ELR (cell line): ENCODE measurements at regions not wholly inside any gene's neighbourhood (a gene's known extent, or its start where the extent isn't known, plus 50 kb on each side); places are given as distances from the start of the nearest gene placed in this dataset.
A peak's percentile ranks its signal among the peaks of the same experiment; 100 is the strongest.

Experiments
- DNase-seq: peaks from one replicate; pipeline ENCODE4 v3.0.0-alpha.2; 2015; ENCODE audit warnings: low read depth

DNA sequence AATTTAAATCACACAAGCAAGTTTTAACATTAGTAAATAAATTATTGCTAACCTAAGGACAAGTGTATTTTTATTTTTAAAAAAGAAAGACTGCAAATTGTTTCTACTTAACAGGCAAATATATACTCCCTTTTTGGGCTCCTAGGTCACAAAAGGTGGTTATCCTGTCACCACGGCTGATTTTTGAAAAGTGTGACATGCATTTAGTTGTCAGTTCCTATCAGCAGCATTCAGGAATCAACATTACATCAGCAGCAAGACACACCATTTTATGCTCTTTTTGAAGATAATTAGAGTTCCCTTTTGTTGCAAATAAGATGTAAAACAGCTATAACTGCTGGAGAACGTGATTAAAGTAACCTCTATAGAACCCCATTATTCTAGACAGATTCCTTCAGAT, 357.5 kb upstream of the TMCO5A start:
- DNase-seq = no peak

DNA sequence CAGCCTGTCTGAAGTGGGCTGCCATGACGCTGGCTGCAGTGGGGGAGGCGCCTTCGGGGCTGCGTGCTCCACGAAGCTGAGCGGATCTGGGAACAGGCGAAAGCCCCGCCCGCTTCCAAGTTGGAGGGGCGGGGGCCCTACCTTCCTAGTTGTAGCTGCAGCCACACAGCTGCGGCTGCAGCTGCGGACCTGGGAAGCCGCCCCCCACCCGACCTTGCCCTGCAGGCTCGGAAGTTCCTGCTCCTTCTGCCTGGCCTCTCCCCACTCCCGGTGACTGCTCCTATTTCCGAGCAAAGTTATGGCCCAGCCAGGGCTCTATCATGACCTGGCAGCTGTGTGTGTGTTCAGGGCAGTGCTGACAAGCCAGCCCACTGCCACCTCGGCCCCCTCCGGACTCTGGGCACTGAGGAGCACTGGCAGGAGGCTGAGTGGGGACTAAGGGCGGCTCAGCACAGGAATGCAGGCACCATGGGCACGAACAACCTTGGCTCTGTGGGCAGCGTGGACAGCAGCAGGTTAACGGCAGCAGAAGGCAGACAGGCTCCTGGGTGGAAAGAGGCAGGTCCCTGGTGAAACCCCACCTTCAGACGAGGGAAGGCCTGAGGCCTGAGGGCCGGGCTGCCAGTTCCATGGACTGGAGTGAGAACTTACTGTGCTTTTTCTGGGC, 352.4 kb upstream of the TMCO5A start:
- DNase-seq = no peak

DNA sequence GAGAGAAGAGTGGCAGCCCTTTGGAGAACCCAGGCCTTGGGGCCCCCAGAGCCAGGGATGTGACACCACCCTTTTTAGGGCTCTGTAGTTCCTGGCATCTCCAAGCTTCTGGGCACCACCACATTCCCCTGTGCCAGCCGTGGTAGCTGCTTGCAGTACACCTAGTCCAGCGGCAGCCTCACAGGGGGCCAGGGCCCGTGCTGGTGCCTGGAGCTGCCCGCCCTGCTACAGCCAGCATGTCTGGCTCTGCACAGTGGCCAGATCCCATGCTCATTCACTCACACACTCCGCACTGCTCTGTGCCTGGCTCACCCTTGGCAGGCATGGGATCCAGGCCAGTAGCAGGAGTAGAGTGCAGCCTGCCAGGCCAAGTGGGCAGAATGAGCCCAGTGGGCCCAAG, 351.6 kb upstream of the TMCO5A start:
- DNase-seq = no peak

DNA sequence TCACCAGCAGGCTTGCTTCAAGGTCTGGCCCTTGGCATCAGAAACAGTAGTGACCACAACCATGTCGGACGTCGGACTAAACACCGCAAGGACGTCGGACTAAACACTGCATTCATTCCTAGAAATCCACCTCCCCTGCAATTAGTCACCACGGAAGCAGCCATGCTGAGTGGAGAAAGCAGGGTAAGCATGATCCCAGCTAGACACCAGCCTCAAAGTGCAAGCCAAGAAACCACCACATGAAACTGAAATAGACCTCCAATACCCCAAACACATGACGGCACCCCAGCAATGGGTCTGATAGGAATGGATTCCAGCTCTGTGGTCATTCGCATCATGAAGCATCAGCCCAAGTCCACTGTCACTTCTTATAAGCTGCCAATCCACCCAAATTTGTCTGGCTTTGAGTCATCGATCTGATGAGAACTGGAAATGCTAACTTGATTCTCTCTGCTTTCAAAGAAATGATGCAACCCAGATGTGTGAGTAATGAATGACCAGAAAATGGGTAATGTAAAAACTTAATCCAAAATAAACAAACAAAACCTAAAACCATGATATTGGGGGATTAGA, 348.3 kb upstream of the TMCO5A start:
- DNase-seq = peak; percentile 59

DNA sequence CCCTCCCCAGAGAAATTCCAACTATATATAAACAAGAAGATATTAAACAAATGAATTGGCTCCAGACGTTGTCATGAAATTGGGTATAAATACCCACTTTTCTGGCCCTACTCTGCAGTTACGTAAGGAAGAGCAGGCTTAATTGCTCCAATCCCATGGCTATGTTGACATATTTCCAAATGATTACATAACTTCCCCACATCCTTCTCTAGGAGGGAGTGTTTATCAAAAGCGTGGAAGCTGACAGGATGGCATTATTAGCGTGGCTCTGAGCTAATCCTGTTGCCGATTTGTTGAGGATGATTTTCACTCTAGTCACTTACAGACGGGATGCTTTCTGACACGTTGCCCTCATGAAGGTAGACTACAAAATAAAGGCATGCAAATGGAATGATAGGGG, 347.5 kb upstream of the TMCO5A start:
- DNase-seq = peak; percentile 3

DNA sequence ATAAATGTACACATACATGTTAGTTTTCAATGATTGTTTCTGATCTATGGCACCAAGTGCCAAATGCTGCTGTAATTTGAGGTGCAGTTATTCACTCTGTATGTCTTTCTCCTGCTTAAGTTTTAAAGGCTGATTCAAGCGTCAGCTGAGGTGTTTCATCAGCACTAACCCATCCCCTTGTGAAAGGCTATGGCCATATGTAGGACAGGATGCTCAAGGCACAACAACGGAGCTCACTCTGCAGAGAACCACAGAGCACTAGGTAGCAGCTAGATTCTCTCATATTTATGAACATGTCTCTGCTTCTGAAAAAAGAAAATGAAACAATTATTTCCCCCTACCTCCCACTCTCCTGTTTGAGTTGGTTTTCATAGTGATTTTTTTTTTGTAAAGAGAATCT, 340.0 kb upstream of the TMCO5A start:
- DNase-seq = no peak

DNA sequence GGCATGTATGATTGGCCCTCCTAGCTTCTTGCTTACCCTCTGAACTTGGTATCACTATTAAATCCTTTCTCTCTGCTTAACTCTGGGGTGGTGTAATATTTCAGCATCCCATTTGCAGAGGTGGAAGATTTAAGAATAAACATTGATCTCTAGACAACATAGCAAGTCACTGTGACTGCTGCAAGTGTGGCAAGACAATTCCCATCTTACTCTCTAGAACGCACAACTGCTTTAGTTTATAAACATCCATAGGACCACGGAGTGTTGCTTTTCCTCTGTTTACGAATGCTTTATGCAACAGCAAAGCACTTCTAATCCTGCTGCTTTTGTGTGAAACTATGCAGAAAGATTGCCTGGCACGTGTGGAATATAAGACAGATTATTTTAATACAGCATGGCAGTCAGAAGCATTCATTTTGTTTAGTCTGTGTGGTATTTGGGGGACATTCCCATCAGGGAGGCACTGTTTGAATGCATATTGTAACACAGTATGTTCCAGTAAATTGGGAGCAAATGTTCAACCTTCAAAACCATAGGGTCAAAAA, 338.9 kb upstream of the TMCO5A start:
- no peak for DNase-seq

DNA sequence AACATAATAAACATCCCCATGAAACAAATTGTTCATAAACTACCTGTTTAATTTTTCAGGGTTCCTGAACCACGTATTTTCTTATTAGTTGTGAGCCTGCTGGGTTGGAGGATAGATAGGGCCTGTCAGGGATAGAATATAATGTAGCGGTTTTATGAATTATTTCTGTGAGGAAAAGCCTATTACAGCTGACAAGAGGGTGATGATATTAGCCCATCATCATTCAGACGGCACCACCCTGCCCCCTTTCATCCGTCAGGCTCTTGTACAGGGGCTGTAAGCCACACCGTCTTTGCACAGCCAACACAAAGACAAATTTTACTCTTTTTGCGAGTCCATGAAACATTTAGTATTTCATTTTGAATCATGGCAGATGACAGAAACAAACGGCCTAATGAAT, 335.3 kb upstream of the TMCO5A start:
- DNase-seq = no peak

DNA sequence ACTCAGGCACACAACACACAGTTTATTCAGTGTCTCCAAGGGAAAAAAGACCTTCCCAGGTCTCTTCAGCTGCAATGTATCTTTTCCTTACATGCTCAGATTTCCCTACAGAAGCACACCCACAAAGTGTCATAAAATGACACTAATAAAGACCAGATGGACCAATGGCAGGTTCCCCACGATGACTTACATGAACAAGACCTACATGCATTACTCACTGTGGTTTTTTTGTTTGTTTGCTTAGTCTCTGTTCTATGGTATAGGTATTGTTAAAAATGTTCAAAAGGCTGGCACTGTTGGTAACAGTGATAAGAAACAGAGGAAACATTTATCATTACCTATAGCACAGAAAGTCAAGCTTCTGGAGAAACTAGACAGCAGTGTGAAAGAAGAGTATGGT, 318.2 kb upstream of the TMCO5A start:
- DNase-seq = peak; percentile 13

DNA sequence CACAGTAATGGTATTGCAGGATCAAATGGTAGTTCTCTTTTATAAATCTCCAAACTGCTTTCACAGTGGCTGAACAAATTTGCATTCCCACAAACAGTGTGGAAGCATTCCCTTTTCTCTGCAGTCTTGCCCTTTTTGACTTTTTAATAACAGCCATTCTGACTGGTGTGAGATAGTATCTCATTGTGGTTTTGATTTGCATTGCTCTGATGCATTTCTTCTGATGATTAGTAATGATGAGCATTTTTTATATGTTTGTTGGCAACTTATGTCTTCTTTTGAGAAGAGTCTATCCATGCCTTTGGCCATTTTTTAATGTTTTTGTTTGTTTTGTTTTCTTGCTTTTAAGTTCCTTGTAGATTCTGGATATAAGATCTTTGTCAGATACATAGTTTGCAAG, 316.1 kb upstream of the TMCO5A start:
- DNase-seq = no peak

DNA sequence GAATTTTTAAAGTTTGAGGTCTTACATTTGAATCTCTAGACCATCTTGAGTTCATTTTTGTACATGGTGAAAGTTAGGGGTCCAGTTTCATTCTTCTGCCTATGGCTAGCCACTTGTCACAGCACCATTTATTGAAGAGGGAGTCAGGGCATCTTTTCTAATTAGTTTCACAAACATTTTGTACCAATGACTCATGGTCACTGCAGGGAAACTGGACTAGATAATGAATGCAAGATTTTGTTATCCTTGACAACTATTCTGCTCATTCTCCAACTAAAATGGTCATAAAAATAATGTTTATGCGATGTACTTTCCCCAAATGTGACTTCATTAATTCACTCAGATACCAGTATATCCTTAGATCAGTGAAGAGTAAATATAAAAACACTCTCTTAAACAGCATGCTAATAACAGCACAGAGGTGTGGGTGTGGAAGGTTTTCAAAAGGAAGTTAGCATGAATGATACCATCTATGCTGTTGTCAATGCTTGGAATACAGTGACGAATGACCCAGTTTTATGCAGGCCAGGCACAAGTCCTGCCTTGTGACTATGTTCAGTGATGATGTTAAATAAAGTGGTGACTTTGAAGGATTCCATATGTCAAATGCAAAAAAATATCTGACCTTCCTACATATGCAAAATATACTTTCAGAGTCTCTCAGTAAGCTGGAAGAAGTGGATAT, 314.9 kb upstream of the TMCO5A start:
- DNase-seq = no peak

DNA sequence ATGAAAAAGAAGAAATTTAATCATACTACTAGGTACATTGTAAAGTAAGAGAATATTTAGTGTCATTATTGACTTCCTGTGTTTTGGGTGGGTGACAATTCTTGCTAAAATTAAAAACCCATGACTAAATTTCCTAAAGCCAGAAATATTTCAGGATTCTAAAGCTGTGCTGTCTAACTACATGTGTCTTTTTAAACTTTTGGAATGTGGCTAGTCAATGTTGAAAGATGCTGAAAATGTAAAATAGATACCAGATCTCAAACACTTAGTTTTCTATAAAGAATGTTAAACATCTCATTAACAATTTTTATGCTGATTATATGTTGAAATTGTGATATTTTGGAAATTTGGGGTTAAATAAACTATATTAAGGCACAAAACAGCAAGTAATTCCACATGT, 308.9 kb upstream of the TMCO5A start:
- no peak for DNase-seq

DNA sequence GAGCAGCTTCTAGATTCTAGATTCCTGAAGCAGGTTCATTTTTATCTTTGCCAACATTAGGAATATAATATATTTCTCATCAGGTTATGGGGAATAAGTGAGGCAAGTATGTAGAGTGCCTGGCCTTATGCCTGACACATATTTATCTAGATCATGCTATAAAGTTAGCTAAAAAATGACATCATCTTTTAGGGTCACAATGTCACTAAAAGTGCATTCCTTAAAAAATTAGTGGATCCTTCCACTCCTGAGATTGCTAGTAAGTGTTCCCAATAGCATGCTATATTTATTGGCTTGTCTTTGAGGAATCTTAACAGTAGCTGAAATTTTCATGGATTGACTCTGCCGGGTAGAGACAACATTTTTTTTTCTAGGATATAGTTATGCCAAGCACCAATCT, 305.9 kb upstream of the TMCO5A start:
- DNase-seq = no peak

DNA sequence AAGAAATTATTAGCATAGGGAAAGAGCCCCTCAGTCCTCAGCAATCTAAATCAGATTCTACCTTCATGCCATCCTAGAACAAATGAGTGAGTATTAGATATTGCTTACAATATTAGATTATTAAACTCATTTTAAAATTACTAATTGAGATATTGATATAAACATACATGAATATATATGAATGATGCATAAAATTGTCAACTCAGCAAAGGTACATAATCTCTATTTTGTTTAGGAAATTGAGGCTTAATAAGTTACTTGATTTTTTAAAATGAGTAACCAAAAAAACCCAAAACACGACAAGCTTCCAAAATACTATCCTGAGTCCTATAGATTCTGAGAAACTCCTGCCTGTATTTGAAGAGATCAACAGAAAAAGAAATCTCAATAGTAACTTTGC, 297.7 kb upstream of the TMCO5A start:
- DNase-seq = no peak

DNA sequence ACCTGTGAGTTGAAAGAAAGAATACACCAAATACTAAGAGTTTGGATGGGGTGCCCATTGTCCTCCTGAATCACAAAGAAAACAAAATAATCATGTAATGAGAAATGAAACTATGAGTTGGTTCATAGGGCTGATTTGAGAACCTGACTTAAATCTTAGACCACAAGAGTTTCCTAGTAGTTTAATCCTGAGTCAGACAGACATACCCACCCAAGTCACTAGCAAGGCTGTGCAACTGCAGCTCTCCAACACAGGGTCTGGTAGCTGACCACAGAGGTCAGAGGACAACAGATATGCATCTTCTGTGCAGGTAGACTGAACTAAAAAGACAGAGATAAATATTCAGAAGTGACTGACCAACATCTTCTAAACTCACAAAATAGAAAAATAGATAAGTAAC, 296.3 kb upstream of the TMCO5A start:
- DNase-seq = no peak

DNA sequence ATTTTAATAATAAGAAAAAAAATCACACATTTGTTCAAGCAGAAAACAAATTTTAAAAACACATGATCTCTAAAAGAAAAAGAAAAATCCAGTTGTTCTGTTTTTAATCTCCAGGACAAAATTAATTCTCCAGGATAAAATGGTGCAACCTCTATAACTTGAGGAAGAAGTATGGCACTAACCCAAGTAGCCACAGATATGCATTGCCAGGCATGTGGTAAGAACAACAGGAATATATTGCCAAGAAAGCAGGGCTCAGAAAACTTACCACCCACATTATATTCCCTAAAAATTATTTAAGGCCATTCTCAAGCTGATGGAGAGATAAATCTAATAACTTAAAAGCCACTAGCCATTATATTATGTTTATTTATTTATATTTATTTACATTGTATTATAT, 295.7 kb upstream of the TMCO5A start:
- no peak for DNase-seq

DNA sequence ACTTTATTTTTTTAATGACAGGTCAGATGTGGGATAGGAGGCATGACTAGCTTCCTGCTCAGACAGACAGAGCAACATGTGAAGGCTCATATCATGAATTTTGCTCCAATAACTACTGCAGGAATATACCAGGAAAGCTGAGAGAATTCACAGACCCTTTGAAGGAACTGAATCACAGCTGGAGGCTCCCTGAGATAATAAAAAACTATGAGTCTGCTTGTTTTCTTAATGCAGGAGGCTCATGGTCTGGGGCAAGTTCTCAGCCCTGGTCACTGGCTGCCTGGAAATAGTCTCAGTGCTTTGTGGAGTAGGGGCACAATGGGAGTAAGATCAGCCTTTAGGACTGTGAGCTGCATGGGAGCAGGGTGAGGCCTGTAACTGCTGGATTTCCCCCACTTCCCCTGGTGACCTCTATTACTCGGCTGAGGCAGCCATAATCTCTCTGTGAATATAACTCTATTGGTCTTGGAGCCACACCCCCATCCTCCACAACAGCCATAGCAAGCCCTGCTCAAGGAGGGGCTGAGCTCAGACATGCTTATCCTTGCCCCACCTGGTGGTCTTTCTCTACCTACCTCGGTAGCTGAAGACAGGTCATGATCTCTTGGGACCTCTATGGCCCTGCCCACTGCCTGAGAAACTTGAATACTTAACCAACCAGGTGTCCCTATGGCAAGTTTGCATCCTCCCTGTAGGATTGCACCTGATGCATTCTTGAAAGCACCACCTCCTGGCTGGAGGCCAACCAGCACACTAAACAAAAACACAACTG, 281.6 kb upstream of the TMCO5A start:
- DNase-seq = no peak

DNA sequence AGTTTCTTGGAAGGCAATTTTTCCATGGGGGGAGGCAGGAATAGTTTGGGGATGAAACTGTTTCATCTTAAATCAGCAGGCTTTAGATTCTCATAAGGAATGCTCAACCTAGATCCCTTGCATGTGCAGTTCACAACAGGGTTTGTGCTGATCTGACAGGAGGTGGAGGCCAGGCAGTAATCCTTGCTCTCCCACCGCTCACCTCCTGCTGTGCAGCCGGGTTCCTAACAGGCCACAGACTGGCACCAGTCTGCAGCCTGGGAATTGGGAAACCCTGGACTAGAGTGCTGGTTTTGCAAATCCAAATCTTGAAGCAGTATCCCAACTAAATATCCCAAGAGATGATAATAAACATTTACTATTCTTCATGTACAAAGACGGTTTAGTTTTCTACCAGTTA, 256.3 kb upstream of the TMCO5A start:
- DNase-seq = no peak

DNA sequence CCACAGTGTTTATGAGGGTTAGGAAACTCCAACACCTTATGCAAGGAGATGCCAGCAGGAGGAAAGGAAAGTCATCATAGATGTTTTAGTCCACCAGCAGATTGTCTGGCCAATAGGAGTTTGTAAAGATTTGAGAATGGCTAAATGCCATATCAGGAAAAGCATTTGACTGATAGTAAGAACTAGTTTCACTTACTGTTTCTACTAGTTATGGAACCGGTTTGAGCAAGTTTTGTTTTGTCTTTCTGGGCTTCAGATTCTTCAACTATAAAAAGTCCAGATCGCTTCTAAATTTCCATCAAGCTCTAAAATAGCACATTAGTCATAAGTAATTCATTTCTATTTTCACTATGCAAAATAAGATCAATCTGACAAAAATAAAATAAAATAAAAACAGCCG, 254.8 kb upstream of the TMCO5A start:
- DNase-seq = no peak

DNA sequence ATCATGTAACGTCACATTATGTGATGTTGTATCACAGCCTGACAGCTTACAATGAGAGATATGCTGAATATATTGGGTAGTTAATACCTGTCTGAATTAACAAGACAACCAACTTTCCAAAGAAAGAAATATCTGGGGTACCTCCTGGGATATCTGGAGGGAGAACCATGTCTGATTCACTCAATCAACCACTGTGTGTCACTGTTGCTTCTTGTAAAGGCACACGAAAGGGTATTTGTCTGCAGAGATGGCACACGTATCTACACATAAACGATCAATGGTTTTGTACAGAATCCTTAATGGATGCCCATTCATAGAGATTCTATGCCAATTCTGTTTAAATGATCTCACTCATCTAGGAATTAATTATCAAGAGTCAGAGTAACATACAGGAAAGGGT, 252.1 kb upstream of the TMCO5A start:
- DNase-seq = peak; percentile 46

DNA sequence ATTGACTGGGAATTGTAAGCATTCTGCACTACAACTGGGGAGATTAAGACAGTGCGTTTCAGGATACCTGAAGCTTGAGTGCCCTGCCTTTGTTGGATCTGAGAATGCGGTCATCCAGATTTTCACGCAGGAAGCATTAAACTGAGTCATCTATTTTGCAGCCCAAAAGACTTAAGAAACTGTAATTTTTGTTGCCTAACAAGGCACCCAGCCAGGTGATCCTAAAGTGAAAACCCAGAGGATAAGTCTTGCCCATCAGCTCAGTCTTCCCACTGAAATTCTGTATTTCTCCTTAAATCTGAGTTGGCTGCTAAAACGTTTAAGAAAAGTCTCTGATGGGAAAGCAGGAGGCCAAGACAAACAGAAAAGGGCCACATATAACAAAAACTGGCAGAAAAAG, 242.5 kb upstream of the TMCO5A start:
- no peak for DNase-seq

DNA sequence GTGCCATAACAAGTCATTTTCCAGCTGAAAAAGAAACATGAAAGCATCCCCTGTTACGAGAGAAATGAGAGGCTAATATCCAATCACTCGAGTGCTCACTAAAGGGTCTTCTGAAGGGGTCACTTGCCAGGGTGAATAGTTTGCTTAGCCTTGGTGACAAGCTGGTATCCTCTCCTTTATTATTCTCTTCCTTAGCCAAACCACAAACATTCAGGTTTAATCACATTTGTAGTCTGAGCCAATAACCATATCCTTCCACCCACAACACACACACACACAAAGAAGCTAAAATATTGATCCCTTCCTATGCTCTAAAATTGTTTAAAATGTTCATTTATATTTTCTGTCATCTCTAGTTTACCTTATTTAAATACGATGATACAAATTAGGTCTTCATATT, 240.5 kb upstream of the TMCO5A start:
- DNase-seq = no peak

DNA sequence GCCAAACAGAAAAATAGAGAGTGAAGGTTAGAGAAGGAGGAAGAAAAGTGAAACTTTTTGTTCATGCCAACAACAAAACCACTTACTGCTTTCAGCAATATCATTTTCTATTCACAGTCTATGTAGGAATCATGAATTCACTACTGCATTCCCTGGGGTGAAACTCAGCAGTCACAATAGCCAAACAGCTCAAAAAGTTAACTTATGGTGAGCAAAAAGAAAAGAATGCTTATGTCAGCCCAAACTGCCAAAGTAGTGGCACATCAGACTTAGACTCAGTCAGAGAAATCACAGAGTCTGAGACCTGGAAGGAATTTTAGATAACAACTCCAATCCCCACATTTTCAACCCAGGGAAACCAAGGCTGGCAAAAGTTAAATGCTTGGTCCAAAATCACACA, 238.7 kb upstream of the TMCO5A start:
- no peak for DNase-seq
